GM12864 (cell line): ENCODE measurements at regions not wholly inside any gene's neighbourhood (a gene's known extent, or its start where the extent isn't known, plus 50 kb on each side); places are given as distances from the start of the nearest gene placed in this dataset.

Experiments
- DNase-seq: peaks from one replicate; pipeline ENCODE4 v3.0.0-alpha.2; 2011; ENCODE audit warnings: low read depth
- H3K4me3 ChIP-seq: 2 replicates; pipeline ENCODE4 v1.5.1; 2011; ENCODE audit warnings: mild to moderate bottlenecking, low read depth, low read length, control low read depth
- TF ChIP-seq, protein P1 (sequence below): IDR thresholded peaks from 2 replicates; pipeline ENCODE4 v1.5.1; 2011; ENCODE audit warnings: low read depth, mild to moderate bottlenecking, moderate library complexity, low read length, control low read depth, inconsistent platforms; ENCODE audit errors: missing control alignments

DNA sequence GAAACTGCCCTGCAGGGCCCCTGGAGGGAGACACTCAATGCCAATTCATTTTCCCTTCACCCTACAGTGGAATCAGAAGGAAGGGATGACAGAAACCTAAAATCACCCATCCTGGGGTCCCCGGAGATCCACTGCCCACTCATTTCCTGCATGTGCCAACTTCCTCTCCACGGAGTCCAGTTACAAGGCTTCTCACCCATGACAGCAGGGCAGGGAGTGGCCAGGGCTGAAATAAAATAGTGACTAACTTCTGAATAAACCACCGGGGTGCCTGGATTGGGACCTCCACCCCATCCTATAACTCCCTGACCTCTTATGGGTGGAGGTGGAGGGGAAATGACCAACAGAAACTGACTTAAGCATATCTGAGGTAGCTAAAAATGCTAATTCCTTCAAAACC is 362.3 kb downstream of the MAFB start:
- H3K4me3 ChIP-seq = no peak overlapping the region
- TF ChIP-seq, protein P1, sequence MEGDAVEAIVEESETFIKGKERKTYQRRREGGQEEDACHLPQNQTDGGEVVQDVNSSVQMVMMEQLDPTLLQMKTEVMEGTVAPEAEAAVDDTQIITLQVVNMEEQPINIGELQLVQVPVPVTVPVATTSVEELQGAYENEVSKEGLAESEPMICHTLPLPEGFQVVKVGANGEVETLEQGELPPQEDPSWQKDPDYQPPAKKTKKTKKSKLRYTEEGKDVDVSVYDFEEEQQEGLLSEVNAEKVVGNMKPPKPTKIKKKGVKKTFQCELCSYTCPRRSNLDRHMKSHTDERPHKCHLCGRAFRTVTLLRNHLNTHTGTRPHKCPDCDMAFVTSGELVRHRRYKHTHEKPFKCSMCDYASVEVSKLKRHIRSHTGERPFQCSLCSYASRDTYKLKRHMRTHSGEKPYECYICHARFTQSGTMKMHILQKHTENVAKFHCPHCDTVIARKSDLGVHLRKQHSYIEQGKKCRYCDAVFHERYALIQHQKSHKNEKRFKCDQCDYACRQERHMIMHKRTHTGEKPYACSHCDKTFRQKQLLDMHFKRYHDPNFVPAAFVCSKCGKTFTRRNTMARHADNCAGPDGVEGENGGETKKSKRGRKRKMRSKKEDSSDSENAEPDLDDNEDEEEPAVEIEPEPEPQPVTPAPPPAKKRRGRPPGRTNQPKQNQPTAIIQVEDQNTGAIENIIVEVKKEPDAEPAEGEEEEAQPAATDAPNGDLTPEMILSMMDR = no peak
- DNase-seq = no peak

DNA sequence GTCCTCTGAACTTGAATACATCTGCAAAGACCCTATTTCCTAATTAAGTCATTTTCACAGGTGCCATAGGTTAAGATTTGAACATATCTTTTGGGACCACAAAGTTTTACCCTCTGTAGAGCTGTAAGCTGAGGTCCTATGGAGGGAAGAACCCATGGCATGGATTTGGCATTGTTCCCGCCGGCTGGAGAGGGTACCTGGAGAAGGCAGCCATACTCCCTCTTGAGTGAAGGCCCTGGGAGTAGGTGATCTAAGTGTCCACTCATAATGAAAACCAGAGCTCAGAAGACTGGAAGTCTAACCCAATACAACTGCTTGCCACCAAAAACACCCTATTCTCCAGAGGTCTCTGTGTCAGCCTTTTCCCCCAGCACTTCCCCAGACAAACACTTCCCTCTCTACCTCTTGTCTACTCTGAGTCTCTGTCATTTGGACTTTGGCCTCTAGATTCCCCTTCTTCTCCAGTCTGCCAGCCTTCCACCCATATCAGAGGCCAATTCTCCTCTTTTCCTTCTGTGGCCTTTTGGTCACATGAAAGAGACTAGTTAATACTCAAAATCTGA is 363.9 kb downstream of the MAFB start:
- TF ChIP-seq, protein P1 = no peak
- no peak for DNase-seq
- no peak overlapping the region for H3K4me3 ChIP-seq

DNA sequence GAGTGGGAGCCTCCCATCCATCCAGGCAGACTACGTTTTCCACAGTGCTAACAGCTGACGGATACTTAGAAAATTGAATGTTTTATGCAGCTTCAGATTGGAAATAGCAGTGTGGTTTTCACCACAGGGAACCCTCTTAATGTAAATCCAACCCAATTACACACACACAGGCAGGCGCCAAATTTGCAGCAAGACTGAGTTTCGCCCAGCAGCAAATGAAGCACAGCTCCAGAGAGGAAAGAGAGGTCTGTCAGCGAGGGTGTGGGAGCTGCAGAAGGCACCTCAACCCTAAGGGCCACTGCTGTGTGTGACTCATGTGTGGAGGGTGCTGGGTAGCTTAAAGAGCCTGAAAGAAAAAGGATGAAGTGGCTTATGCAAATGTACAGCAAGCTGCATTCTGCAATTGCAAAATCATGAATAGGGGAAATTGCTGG is 365.7 kb downstream of the MAFB start:
- TF ChIP-seq, protein P1 = no peak
- DNase-seq = no peak
- H3K4me3 ChIP-seq = no peak overlapping the region

- TF ChIP-seq, protein P1 = no peak
- no peak for DNase-seq
- H3K4me3 ChIP-seq = no peak overlapping the region
Measured at GRCh38 chr20:40322941-40323340, 366.1 kb downstream of the MAFB start.

- TF ChIP-seq, protein P1 = no peak
- no peak overlapping the region for H3K4me3 ChIP-seq
- no peak for DNase-seq
Measured at GRCh38 chr20:40320517-40321011, 368.5 kb downstream of the MAFB start.

- no peak overlapping the region for H3K4me3 ChIP-seq
- no peak for DNase-seq
- TF ChIP-seq, protein P1 = no peak
Measured at GRCh38 chr20:40319741-40320516, 369.1 kb downstream of the MAFB start.
